Ovary (tissue), 7 donors: ENCODE measurements at regions not wholly inside any gene's neighbourhood (a gene's known extent, or its start where the extent isn't known, plus 50 kb on each side); places are given as distances from the start of the nearest gene placed in this dataset.

Source experiments
- DNase-seq, 5 donors: peaks; one replicate each; pipeline ENCODE4 v3.0.0-alpha.2; 2019 to 2020
- H3K27ac ChIP-seq, 2 donors: fragments of 200-600 bp; one replicate each; pipeline versions ENCODE4 v1.5.1 to v1.8.0; 2019 to 2022
- H3K27me3 ChIP-seq: fragments of 200-600 bp; one replicate; pipeline ENCODE4 v1.8.0; 2022
- H3K36me3 ChIP-seq: fragments of 200-600 bp; sonication (generic); one replicate; pipeline ENCODE4 v1.5.1; 2019
- H3K4me1 ChIP-seq: one replicate; pipeline ENCODE4 v1.8.1; 2013; ENCODE audit warnings: mild to moderate bottlenecking, moderate library complexity; ENCODE audit not compliant: insufficient read depth
- H3K4me3 ChIP-seq: fragments of 200-600 bp; sonication (generic); one replicate; pipeline ENCODE4 v1.5.1; 2017
- H3K9me3 ChIP-seq, 2 donors: fragments of 200-600 bp in 1 of 2; sonication (generic) in 1 of 2; one replicate each; pipeline versions ENCODE4 v1.5.1 to v1.8.1; 2013 to 2019; ENCODE audit warnings: mild to moderate bottlenecking in 1 of 2, moderate library complexity in 1 of 2
- EP300 ChIP-seq: sonication (generic); formaldehyde crosslinking; IDR thresholded peaks from one replicate; pipeline ENCODE4 v1.6.1; 2017; ENCODE audit warnings: antibody characterized with exemption
- POLR2A ChIP-seq: fragments of 450-650 bp; IDR thresholded peaks from one replicate; pipeline ENCODE4 v1.6.1; 2017; ENCODE audit warnings: antibody characterized with exemption, mild to moderate bottlenecking, moderate library complexity
- WGBS, 3 donors: extraction: QIAGEN DNeasy Blood & Tissue Kit in 1 of 3; methylation state at CpG; one replicate each; pipeline versions ENCODE4 v1.1.5 to v1.1.7; 2013 to 2017; 5-methylcytosine and 5-hydroxymethylcytosine counted together
- intact Hi-C, 4 donors: fragments of 100-400 bp; cut with DNase I; formaldehyde crosslinking; loops; one replicate each; pipeline versions ENCODE4 v1.11.0 to v1.15.1; 2022 to 2023
- TF ChIP-seq, protein P1 (sequence below), 3 donors: fragments of 450-650 bp in 2 of 3; fragments of 200-600 bp in 1 of 3; IDR thresholded peaks; one replicate each; pipeline versions ENCODE4 v1.5.1 to v1.8.0; 2016 to 2022; ENCODE audit warnings: antibody characterized with exemption in 3 of 3, mild to moderate bottlenecking in 1 of 3
- donor health status: DM: no; HTN: no; CAD: no; lungs with moderate emphysema.
- donor health status: DM: no; HTN: no; CAD: no.
- donor health status: Bipolar disorder and iron deficiency.
- donor health status: DM: no; HTN: no; CAD: no.
- donor health status: DM: yes; HTN: yes; CAD: no.

DNA sequence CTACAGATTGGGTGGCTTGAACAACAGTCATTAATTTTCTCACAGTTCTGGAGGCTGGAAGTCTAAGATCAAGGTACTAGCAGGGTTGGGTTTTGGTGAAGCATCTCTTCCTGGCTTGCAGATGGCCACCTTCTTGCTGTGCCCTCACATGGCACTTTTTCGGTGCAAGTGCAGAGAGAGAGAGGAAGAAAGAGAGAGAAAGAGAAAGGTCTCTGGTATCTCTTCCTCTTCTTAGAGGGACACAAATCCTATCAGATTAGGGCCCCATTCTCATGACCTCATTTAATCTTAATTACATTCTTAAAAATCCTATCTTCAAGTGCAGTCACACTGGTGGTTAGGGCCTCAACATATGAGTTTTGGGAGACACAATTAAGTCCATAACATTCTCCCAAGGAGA is 167.1 kb downstream of the NFKBIZ start:
- H3K9me3 ChIP-seq = no peaks in the 10 kb centered on the region
- TF ChIP-seq POLR2A = no peak
- no peak for TF ChIP-seq EP300
- TF ChIP-seq, protein P1, sequence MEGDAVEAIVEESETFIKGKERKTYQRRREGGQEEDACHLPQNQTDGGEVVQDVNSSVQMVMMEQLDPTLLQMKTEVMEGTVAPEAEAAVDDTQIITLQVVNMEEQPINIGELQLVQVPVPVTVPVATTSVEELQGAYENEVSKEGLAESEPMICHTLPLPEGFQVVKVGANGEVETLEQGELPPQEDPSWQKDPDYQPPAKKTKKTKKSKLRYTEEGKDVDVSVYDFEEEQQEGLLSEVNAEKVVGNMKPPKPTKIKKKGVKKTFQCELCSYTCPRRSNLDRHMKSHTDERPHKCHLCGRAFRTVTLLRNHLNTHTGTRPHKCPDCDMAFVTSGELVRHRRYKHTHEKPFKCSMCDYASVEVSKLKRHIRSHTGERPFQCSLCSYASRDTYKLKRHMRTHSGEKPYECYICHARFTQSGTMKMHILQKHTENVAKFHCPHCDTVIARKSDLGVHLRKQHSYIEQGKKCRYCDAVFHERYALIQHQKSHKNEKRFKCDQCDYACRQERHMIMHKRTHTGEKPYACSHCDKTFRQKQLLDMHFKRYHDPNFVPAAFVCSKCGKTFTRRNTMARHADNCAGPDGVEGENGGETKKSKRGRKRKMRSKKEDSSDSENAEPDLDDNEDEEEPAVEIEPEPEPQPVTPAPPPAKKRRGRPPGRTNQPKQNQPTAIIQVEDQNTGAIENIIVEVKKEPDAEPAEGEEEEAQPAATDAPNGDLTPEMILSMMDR (IDR thresholded peaks at IDR 0.05) = no peak
- H3K27me3 ChIP-seq = no peaks in the 10 kb centered on the region
- no peaks in the 10 kb centered on the region for H3K4me1 ChIP-seq
- 78 to 97% (median 88%) methylated on average over 1 of the region's 1 CpG for WGBS, 3 donors
- intact Hi-C loops = no loop called here
- no peak overlapping the region for H3K27ac ChIP-seq
- H3K4me3 ChIP-seq = no peak overlapping the region
- no peak for DNase-seq
- H3K36me3 ChIP-seq = no peaks in the 10 kb centered on the region

DNA sequence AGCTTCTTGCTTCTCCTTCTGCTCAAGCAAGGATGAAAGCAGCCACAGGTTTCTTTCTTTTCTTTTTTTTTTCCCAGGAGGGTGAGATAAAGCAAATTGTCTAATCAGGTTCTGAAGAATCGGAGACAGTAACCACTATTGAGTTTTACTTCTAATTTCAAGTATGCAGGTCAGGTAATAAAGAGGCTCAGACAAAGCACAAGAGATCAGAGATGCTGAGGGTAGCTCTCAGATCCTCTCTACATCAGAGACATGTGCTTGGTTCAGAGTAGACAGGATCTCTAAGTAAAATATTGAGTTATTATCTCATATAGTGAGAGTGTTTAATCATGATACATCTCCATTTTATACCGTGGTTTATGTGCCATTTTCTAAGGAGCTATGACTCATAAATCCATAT is 168.5 kb downstream of the NFKBIZ start:
- no peaks in the 10 kb centered on the region for H3K27me3 ChIP-seq
- no peak for DNase-seq
- TF ChIP-seq, protein P1 (IDR thresholded peaks at IDR 0.05) = no peak
- TF ChIP-seq POLR2A = no peak
- TF ChIP-seq EP300 = no peak
- no peak overlapping the region for H3K27ac ChIP-seq
- intact Hi-C loops = no loop called here
- H3K9me3 ChIP-seq = no peaks in the 10 kb centered on the region
- H3K4me3 ChIP-seq = no peak overlapping the region
- H3K36me3 ChIP-seq = no peaks in the 10 kb centered on the region
- H3K4me1 ChIP-seq = no peaks in the 10 kb centered on the region
- 66 to 74% (median 67%) methylated on average over 2 of the region's 2 CpGs for WGBS, 3 donors

DNA sequence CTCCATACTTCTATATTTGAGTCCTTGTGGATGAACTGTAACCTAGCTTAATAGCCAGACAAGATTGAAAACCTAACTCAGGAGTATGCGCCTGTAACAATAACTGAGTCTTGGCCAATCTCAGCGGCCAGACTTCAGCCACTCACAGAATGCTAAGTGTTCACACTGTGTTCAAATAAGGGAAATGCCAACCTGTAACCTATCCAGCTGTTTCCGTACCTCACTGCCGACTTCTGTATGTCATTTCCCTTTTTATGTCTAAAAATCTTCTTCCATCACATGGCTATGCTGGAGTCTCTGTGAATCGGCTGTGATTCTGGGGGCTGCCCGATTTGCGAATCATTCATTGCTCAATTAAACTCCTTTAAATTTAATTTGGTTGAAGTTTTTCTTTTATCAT is 169.2 kb downstream of the NFKBIZ start:
- no peak overlapping the region for H3K27ac ChIP-seq
- no peaks in the 10 kb centered on the region for H3K36me3 ChIP-seq
- intact Hi-C loops = no loop called here
- H3K4me3 ChIP-seq = no peak overlapping the region
- DNase-seq = no peak
- no peaks in the 10 kb centered on the region for H3K9me3 ChIP-seq
- TF ChIP-seq POLR2A (no peak), EP300 (no peak)
- TF ChIP-seq, protein P1 (IDR thresholded peaks at IDR 0.05) = no peak
- no peaks in the 10 kb centered on the region for H3K27me3 ChIP-seq
- WGBS, 3 donors = 77 to 84% (median 83%) methylated on average over 7 of the region's 7 CpGs
- no peaks in the 10 kb centered on the region for H3K4me1 ChIP-seq

DNA sequence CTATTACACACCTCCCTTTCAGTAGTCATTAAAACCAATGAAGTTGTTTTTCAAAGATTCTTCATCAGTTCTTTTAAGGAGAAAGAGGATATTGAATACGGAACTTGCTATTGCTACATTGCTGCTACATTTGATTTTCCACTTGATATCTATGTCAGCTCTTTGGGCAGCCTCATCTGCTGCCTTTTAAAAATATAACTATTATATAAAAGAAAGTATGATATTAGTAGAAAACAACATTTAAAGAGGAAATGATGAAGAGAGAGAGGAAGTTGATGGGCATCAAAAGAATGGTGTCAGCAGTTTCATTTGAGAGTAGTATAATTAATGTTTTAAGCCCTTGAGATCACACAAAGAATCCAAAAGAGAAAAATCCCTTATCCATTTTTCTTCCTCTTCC is 171.4 kb downstream of the NFKBIZ start:
- TF ChIP-seq, protein P1 (IDR thresholded peaks at IDR 0.05) = no peak
- TF ChIP-seq POLR2A (no peak), EP300 (no peak)
- no peak for DNase-seq
- WGBS, 3 donors = 86 to 93% (median 88%) methylated on average over 1 of the region's 1 CpG
- no peaks in the 10 kb centered on the region for H3K4me1 ChIP-seq
- intact Hi-C loops = no loop called here
- no peaks in the 10 kb centered on the region for H3K36me3 ChIP-seq
- H3K27me3 ChIP-seq = no peaks in the 10 kb centered on the region
- no peak overlapping the region for H3K27ac ChIP-seq
- H3K9me3 ChIP-seq = no peaks in the 10 kb centered on the region
- H3K4me3 ChIP-seq = no peak overlapping the region
